ENCODE measurements at regions not wholly inside any gene's neighbourhood (a gene's known extent, or its start where the extent isn't known, plus 50 kb on each side); places are given as distances from the start of the nearest gene placed in this dataset.

DNA sequence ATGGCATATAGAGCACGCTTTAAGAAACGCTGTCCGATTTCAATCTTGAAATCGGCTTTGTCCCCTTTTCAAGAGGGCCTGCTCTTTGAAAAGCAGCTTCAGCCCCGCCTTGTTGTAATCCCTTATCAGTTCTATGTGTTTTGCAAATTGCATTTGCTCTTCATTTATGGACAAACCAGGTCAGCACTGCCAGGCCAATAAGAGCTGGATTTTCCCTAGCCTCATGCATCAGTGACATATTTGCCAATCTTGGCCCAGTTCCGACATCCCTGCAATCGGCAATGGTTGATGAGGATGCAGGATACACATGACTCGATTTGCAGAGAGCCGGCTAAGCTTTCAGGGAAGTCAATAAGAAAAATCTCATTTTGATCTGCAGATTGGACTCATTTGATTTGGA lies 529.1 kb upstream of the CLINT1 start:
- peaks cover 0 to 2% of the 10 kb centered on the region in 2 donors for H3K36me3 Mint-ChIP-seq
- H3K36me3 ChIP-seq (replicated peaks in 1 of 2; ENCODE audit: control insufficient read depth in 1 of 2, insufficient read depth in 2 of 2, low read length in 2 of 2): no peaks in the 10 kb centered on the region
- H2AFZ ChIP-seq (ENCODE audit: insufficient read depth, low read depth, low read length, poor library complexity, severe bottlenecking): no peak overlapping the region
- H3K4me2 ChIP-seq (replicated peaks; ENCODE audit: extremely low read depth, low read length, poor library complexity, severe bottlenecking): no peak overlapping the region
- H3K27me3 ChIP-seq (ENCODE audit: control insufficient read depth in 2 of 2, insufficient read depth in 2 of 2, low read length in 2 of 2): no peaks in the 10 kb centered on the region
- no peak overlapping the region for H3K9ac ChIP-seq (ENCODE audit: insufficient read depth, low read length, poor library complexity, severe bottlenecking)
- no peak overlapping the region for H3K27ac ChIP-seq (ENCODE audit: low read depth in 1 of 2, low read length in 2 of 2)
- H3K4me3 ChIP-seq (replicated peaks in 1 of 3; ENCODE audit: low read depth in 2 of 3, low read length in 3 of 3): no peak overlapping the region
- intact Hi-C loops (cut with micrococcal nuclease): no loop called here
- DNase-seq: no peak
- no peak overlapping the region for H3K27ac Mint-ChIP-seq
- peaks cover 4 to 21% (median 18%) of the 10 kb centered on the region in 7 donors for H3K9me3 Mint-ChIP-seq
- no peaks in the 10 kb centered on the region for H3K79me2 ChIP-seq (ENCODE audit: insufficient read depth, low read length)
- H3K4me3 Mint-ChIP-seq: no peak overlapping the region
- H3K4me1 ChIP-seq (ENCODE audit: control insufficient read depth in 1 of 2, insufficient read depth in 2 of 2, low read length in 2 of 2): peaks cover 33 to 34% of the 10 kb centered on the region in 2 donors
- no peaks in the 10 kb centered on the region for H4K20me1 ChIP-seq (ENCODE audit: insufficient read depth, low read length)
- peaks cover 32% of the 10 kb centered on the region for H3K4me1 Mint-ChIP-seq
- peaks cover 0 to 4% (median 0%) of the 10 kb centered on the region in 3 donors for H3K27me3 Mint-ChIP-seq (ENCODE audit: low read depth in 3 of 3)
- peaks cover 8 to 9% of the 10 kb centered on the region in 2 donors for H3K9me3 ChIP-seq (replicated peaks in 1 of 2; ENCODE audit: control insufficient read depth in 1 of 2, insufficient read depth in 1 of 2, low read length in 2 of 2)
- TF ChIP-seq, protein P1, sequence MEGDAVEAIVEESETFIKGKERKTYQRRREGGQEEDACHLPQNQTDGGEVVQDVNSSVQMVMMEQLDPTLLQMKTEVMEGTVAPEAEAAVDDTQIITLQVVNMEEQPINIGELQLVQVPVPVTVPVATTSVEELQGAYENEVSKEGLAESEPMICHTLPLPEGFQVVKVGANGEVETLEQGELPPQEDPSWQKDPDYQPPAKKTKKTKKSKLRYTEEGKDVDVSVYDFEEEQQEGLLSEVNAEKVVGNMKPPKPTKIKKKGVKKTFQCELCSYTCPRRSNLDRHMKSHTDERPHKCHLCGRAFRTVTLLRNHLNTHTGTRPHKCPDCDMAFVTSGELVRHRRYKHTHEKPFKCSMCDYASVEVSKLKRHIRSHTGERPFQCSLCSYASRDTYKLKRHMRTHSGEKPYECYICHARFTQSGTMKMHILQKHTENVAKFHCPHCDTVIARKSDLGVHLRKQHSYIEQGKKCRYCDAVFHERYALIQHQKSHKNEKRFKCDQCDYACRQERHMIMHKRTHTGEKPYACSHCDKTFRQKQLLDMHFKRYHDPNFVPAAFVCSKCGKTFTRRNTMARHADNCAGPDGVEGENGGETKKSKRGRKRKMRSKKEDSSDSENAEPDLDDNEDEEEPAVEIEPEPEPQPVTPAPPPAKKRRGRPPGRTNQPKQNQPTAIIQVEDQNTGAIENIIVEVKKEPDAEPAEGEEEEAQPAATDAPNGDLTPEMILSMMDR (IDR thresholded peaks at IDR 0.05): no peak
- WGBS (ENCODE audit: insufficient coverage): 97% methylated on average over 9 of the region's 9 CpGs

DNA sequence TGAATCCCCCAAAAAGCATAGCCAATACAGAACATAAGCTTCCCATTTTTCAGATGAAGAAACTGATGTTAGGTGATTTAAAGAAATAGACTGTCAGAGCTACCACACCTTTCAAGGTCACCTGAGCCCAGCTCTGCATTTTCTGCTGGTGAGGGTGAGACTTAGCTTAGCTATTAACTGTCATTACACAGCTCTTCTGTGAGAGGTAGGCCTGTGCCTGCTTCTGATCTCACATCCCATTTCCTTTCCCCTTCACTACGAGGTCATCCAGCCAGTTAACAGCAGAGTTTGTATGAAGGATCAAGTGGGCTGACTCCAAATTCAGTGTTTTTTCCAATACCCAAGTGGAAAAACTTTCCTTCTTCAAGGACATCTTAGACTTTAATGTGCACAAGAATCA lies 528.6 kb upstream of the CLINT1 start:
- TF ChIP-seq, protein P1 (IDR thresholded peaks at IDR 0.05): no peak
- Histone ChIP-seq H4K20me1 (ENCODE audit: insufficient read depth, low read length) (no peaks in the 10 kb centered on the region), H3K27me3 (ENCODE audit: control insufficient read depth in 2 of 2, insufficient read depth in 2 of 2, low read length in 2 of 2) (no peaks in the 10 kb centered on the region), H3K27ac (ENCODE audit: low read depth in 1 of 2, low read length in 2 of 2) (no peak overlapping the region), H3K9ac (ENCODE audit: insufficient read depth, low read length, poor library complexity, severe bottlenecking) (no peak overlapping the region), H3K9me3 (replicated peaks in 1 of 2; ENCODE audit: control insufficient read depth in 1 of 2, insufficient read depth in 1 of 2, low read length in 2 of 2) (peaks cover 8 to 9% of the 10 kb centered on the region in 2 donors), H3K79me2 (ENCODE audit: insufficient read depth, low read length) (no peaks in the 10 kb centered on the region), H3K36me3 (replicated peaks in 1 of 2; ENCODE audit: control insufficient read depth in 1 of 2, insufficient read depth in 2 of 2, low read length in 2 of 2) (no peaks in the 10 kb centered on the region), H2AFZ (ENCODE audit: insufficient read depth, low read depth, low read length, poor library complexity, severe bottlenecking) (no peak overlapping the region), H3K4me2 (replicated peaks; ENCODE audit: extremely low read depth, low read length, poor library complexity, severe bottlenecking) (no peak overlapping the region), H3K4me3 (replicated peaks in 1 of 3; ENCODE audit: low read depth in 2 of 3, low read length in 3 of 3) (no peak overlapping the region), H3K4me1 (ENCODE audit: control insufficient read depth in 1 of 2, insufficient read depth in 2 of 2, low read length in 2 of 2) (peaks cover 38 to 39% of the 10 kb centered on the region in 2 donors)
- DNase-seq: no peak
- no peak overlapping the region for H3K4me3 Mint-ChIP-seq
- no peak overlapping the region for H3K27ac Mint-ChIP-seq
- peaks cover 4 to 21% (median 18%) of the 10 kb centered on the region in 7 donors for H3K9me3 Mint-ChIP-seq
- peaks cover 37% of the 10 kb centered on the region for H3K4me1 Mint-ChIP-seq
- no CpG with 5 or more reads among the region's 1 CpG for WGBS (ENCODE audit: insufficient coverage)
- intact Hi-C loops (cut with micrococcal nuclease): no loop called here
- H3K36me3 Mint-ChIP-seq: peaks cover 0 to 2% of the 10 kb centered on the region in 2 donors
- peaks cover 0 to 4% (median 0%) of the 10 kb centered on the region in 3 donors for H3K27me3 Mint-ChIP-seq (ENCODE audit: low read depth in 3 of 3)
